Liver (tissue), 3 donors: ENCODE measurements at regions not wholly inside any gene's neighbourhood (a gene's known extent, or its start where the extent isn't known, plus 50 kb on each side); places are given as distances from the start of the nearest gene placed in this dataset.

Experiments used
- GABPA ChIP-seq, 2 donors: IDR thresholded peaks in 1 of 2; conservative IDR thresholded peaks in 1 of 2; 2 replicates each; pipeline ENCODE4 v1.6.1; 2016; ENCODE audit warnings: antibody characterized with exemption in 2 of 2, mild to moderate bottlenecking in 1 of 2, moderate library complexity in 1 of 2
- RXRA ChIP-seq, 2 donors: IDR thresholded peaks; 2 replicates each; pipeline ENCODE4 v1.6.1; 2017 to 2018; ENCODE audit warnings: antibody characterized with exemption in 2 of 2, mild to moderate bottlenecking in 1 of 2
- TAF1 ChIP-seq: conservative IDR thresholded peaks from 2 replicates; pipeline ENCODE4 v1.6.1; 2016; ENCODE audit warnings: antibody characterized with exemption, mild to moderate bottlenecking
- YY1 ChIP-seq: IDR thresholded peaks from 2 replicates; pipeline ENCODE4 v1.6.1; 2016; ENCODE audit warnings: antibody characterized with exemption, mild to moderate bottlenecking
- TF ChIP-seq, protein P1 (sequence below): IDR thresholded peaks from 2 replicates; pipeline ENCODE4 v1.6.1; 2016; ENCODE audit warnings: antibody characterized with exemption, mild to moderate bottlenecking
- TF ChIP-seq, protein P2 (sequence below): fragments of 150-350 bp; IDR thresholded peaks from 2 replicates; pipeline ENCODE4 v1.5.1; 2017; ENCODE audit warnings: improper control_type of control experiment, low read depth, low read length; ENCODE audit not compliant: missing input control
- TF ChIP-seq, protein P3 (sequence below): IDR thresholded peaks from 2 replicates; pipeline ENCODE4 v1.6.1; 2016; ENCODE audit warnings: antibody characterized with exemption
- donor health status: healthy.
- donor health status: healthy.

DNA sequence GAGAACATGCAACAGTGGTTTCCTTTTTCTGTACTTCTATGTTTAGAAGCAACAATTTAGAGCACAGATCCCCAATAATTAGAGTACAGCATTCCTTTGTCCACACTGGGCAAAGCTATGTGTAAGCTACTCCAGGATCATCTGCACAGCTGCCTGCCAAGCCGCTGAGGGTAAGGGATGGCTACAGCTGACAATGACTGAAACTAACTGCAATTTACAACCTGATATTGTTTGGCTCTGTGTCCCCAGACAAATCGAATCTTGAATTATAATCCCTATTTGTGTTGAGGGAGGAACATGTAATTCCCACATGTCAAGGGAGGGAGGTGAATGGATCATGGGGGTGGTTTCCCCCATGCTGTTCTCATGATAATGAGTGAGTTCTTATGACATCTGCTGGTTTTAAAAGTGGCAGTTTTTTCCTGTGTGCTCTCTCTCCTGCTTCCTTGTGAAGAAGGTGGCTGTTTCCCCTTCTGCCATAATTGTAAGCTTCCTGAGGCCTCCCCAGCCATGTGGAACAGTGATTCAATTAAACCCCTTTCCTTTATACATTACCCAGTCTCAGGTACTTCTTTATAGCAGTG, 54.8 kb upstream of the TNFSF10 start:
- TF ChIP-seq, protein P1, sequence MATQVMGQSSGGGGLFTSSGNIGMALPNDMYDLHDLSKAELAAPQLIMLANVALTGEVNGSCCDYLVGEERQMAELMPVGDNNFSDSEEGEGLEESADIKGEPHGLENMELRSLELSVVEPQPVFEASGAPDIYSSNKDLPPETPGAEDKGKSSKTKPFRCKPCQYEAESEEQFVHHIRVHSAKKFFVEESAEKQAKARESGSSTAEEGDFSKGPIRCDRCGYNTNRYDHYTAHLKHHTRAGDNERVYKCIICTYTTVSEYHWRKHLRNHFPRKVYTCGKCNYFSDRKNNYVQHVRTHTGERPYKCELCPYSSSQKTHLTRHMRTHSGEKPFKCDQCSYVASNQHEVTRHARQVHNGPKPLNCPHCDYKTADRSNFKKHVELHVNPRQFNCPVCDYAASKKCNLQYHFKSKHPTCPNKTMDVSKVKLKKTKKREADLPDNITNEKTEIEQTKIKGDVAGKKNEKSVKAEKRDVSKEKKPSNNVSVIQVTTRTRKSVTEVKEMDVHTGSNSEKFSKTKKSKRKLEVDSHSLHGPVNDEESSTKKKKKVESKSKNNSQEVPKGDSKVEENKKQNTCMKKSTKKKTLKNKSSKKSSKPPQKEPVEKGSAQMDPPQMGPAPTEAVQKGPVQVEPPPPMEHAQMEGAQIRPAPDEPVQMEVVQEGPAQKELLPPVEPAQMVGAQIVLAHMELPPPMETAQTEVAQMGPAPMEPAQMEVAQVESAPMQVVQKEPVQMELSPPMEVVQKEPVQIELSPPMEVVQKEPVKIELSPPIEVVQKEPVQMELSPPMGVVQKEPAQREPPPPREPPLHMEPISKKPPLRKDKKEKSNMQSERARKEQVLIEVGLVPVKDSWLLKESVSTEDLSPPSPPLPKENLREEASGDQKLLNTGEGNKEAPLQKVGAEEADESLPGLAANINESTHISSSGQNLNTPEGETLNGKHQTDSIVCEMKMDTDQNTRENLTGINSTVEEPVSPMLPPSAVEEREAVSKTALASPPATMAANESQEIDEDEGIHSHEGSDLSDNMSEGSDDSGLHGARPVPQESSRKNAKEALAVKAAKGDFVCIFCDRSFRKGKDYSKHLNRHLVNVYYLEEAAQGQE, result no peak
- TF ChIP-seq TAF1 (no peak), RXRA (IDR thresholded peaks at IDR 0.05) (no peak), GABPA (IDR thresholded peaks at IDR 0.05 in 1 of 2, conservative IDR thresholded peaks at IDR 0.05 in 1 of 2) (no peak), YY1 (no peak)
- TF ChIP-seq, protein P2, sequence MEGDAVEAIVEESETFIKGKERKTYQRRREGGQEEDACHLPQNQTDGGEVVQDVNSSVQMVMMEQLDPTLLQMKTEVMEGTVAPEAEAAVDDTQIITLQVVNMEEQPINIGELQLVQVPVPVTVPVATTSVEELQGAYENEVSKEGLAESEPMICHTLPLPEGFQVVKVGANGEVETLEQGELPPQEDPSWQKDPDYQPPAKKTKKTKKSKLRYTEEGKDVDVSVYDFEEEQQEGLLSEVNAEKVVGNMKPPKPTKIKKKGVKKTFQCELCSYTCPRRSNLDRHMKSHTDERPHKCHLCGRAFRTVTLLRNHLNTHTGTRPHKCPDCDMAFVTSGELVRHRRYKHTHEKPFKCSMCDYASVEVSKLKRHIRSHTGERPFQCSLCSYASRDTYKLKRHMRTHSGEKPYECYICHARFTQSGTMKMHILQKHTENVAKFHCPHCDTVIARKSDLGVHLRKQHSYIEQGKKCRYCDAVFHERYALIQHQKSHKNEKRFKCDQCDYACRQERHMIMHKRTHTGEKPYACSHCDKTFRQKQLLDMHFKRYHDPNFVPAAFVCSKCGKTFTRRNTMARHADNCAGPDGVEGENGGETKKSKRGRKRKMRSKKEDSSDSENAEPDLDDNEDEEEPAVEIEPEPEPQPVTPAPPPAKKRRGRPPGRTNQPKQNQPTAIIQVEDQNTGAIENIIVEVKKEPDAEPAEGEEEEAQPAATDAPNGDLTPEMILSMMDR, result no peak
- TF ChIP-seq, protein P3, sequence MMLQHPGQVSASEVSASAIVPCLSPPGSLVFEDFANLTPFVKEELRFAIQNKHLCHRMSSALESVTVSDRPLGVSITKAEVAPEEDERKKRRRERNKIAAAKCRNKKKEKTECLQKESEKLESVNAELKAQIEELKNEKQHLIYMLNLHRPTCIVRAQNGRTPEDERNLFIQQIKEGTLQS, result no peak
